Endodermal cell (in vitro differentiated cells): ENCODE measurements at regions not wholly inside any gene's neighbourhood (a gene's known extent, or its start where the extent isn't known, plus 50 kb on each side); places are given as distances from the start of the nearest gene placed in this dataset.

ENCODE experiments used
- DNase-seq: peaks from one replicate; pipeline ENCODE4 v3.0.0-alpha.2; 2017
- H3K27ac ChIP-seq: 2 replicates; pipeline ENCODE4 v1.5.1; 2013; ENCODE audit warnings: mild to moderate bottlenecking, low read depth, low read length, moderate library complexity
- H3K27me3 ChIP-seq: 2 replicates; pipeline ENCODE4 v1.6.1; 2013; ENCODE audit warnings: mild to moderate bottlenecking, low read length, moderate library complexity; ENCODE audit not compliant: insufficient read depth, control insufficient read depth, poor library complexity, severe bottlenecking
- H3K36me3 ChIP-seq: 2 replicates; pipeline ENCODE4 v1.7.0; 2013; ENCODE audit warnings: mild to moderate bottlenecking, low read length, moderate library complexity; ENCODE audit not compliant: control insufficient read depth, insufficient read depth
- H3K4me1 ChIP-seq: one replicate; pipeline ENCODE4 v1.7.0; 2013; ENCODE audit warnings: low read length; ENCODE audit not compliant: control insufficient read depth, insufficient read depth
- H3K4me3 ChIP-seq: 2 replicates; pipeline ENCODE4 v1.5.1; 2013; ENCODE audit warnings: mild to moderate bottlenecking, low read length, moderate library complexity
- H3K9ac ChIP-seq: 2 replicates; pipeline ENCODE4 v1.6.1; 2013; ENCODE audit warnings: mild to moderate bottlenecking, low read length, moderate library complexity; ENCODE audit not compliant: poor library complexity, severe bottlenecking; ENCODE audit errors: extremely low read depth
- H3K9me3 ChIP-seq: 2 replicates; pipeline ENCODE4 v1.6.1; 2013; ENCODE audit warnings: mild to moderate bottlenecking, low read length, moderate library complexity; ENCODE audit not compliant: control insufficient read depth
- H3K27ac Mint-ChIP-seq: 2 replicates; pipeline ENCODE4 v1.8.0; 2020; ENCODE audit warnings: mixed read lengths
- H3K27me3 Mint-ChIP-seq: 2 replicates; pipeline ENCODE4 v1.8.0; 2021; ENCODE audit warnings: mild to moderate bottlenecking, mixed read lengths; ENCODE audit not compliant: insufficient read depth
- H3K36me3 Mint-ChIP-seq: 2 replicates; pipeline ENCODE4 v1.8.0; 2020; ENCODE audit warnings: low read depth, mixed read lengths
- H3K4me1 Mint-ChIP-seq: 2 replicates; pipeline ENCODE4 v1.8.0; 2020; ENCODE audit warnings: mixed read lengths
- H3K4me3 Mint-ChIP-seq: 2 replicates; pipeline ENCODE4 v1.8.0; 2020; ENCODE audit warnings: mild to moderate bottlenecking, moderate library complexity, mixed read lengths
- H3K9me3 Mint-ChIP-seq: 2 replicates; pipeline ENCODE4 v1.8.0; 2020; ENCODE audit warnings: mild to moderate bottlenecking, mixed read lengths
- WGBS, 2 experiments: methylation state at CpG; one replicate each; pipeline versions ENCODE4 v1.1.5 to v1.1.7; 2013; ENCODE audit warnings: missing lambda C conversion rate in 2 of 2, mixed read lengths in 1 of 2; ENCODE audit not compliant: insufficient coverage in 1 of 2, insufficient read length in 1 of 2; 5-methylcytosine and 5-hydroxymethylcytosine counted together
- TF ChIP-seq, protein P1 (sequence below): fragments of 200-600 bp; sonication (generic); conservative IDR thresholded peaks from 2 replicates; pipeline ENCODE4 v1.5.0; 2021; ENCODE audit warnings: antibody characterized with exemption, mild to moderate bottlenecking

DNA sequence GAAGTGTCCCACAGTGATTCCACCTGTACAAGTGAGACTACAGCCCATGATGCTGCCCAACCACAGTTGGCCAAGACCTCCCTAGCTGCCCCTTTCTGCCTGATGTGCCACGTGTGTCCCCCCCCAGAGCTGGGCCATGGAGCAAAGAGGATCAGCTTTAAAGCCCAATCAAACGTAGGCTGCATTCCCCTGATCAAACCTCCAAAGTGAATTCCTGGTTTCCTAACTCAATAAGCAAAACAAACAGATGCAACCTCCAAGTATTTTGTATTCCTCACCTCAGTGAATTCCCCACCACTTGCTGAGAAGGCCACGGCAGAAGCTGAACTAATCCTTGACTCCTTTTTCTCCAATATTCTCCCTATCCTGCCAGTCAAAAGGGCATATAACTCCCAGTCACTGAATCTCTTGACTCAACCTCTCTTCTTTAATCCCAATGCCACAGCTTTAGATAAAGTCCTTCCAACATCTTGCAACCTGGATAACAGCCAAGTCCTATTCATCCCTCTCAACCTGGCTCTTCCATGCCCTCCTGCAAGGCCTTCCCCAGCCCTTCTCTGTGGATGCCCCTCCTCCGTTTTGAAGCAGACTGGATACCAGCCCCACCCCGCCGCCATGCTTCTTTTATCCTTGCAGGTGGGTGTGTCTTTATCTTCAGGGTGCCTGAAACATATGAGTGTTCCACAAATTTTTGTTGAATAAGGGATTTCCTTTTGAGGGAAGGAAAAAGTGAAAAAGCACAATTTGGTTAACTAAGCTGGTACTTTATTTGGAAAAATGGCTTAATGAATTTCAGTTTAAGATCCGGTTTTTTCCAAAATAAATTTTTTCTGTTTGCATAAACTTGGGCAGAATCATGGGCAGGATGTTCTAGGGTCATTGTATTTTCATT is 285.2 kb upstream of the MKLN1 start:
- H3K27ac Mint-ChIP-seq = no peak overlapping the region
- H3K4me1 ChIP-seq = no peaks in the 10 kb centered on the region
- no peak overlapping the region for H3K4me3 Mint-ChIP-seq
- no peaks in the 10 kb centered on the region for H3K36me3 ChIP-seq
- DNase-seq = peak; percentile 63
- H3K9ac ChIP-seq = no peak overlapping the region
- H3K4me3 ChIP-seq = no peak overlapping the region
- H3K4me1 Mint-ChIP-seq = peaks cover 11% of the 10 kb centered on the region
- no peaks in the 10 kb centered on the region for H3K27me3 Mint-ChIP-seq
- H3K27me3 ChIP-seq = no peaks in the 10 kb centered on the region
- H3K27ac ChIP-seq = no peak overlapping the region
- 63 to 75% methylated on average over 5 to 7 of the region's 7 CpGs for WGBS, 2 experiments
- H3K9me3 ChIP-seq = peaks cover 6% of the 10 kb centered on the region
- TF ChIP-seq, protein P1, sequence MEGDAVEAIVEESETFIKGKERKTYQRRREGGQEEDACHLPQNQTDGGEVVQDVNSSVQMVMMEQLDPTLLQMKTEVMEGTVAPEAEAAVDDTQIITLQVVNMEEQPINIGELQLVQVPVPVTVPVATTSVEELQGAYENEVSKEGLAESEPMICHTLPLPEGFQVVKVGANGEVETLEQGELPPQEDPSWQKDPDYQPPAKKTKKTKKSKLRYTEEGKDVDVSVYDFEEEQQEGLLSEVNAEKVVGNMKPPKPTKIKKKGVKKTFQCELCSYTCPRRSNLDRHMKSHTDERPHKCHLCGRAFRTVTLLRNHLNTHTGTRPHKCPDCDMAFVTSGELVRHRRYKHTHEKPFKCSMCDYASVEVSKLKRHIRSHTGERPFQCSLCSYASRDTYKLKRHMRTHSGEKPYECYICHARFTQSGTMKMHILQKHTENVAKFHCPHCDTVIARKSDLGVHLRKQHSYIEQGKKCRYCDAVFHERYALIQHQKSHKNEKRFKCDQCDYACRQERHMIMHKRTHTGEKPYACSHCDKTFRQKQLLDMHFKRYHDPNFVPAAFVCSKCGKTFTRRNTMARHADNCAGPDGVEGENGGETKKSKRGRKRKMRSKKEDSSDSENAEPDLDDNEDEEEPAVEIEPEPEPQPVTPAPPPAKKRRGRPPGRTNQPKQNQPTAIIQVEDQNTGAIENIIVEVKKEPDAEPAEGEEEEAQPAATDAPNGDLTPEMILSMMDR = no peak
- peaks cover 8% of the 10 kb centered on the region for H3K36me3 Mint-ChIP-seq
- peaks cover 9% of the 10 kb centered on the region for H3K9me3 Mint-ChIP-seq

DNA sequence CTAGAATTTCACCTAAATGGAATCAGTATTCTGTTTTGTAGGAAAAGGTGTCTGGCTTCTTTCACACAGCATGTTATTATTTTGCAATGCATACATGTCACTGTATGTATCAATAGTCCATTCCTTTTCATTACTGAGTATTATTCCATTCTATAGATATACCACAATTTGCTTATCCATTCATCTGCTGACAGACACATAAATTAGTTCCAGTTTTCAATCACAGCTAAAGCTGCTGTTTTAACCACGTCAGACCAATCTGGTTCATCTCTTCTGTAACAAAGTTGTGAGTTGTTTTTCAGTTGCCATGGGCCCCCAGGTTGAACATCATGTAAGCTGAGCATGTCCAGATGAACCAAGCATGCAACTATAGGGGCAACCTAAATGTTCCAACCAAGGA is 282.1 kb upstream of the MKLN1 start:
- H3K27me3 Mint-ChIP-seq = no peaks in the 10 kb centered on the region
- H3K27ac Mint-ChIP-seq = no peak overlapping the region
- Histone ChIP-seq H3K9ac (no peak overlapping the region), H3K4me3 (no peak overlapping the region), H3K27me3 (no peaks in the 10 kb centered on the region), H3K4me1 (no peaks in the 10 kb centered on the region), H3K9me3 (peaks cover 6% of the 10 kb centered on the region), H3K36me3 (no peaks in the 10 kb centered on the region), H3K27ac (no peak overlapping the region)
- H3K36me3 Mint-ChIP-seq = peaks cover 10% of the 10 kb centered on the region
- H3K4me3 Mint-ChIP-seq = no peak overlapping the region
- peak; percentile 11 for DNase-seq
- peaks cover 19% of the 10 kb centered on the region for H3K4me1 Mint-ChIP-seq
- WGBS, 2 experiments = 96 to 100% methylated on average over 1 of the region's 1 CpG
- H3K9me3 Mint-ChIP-seq = peaks cover 9% of the 10 kb centered on the region
- TF ChIP-seq, protein P1 = no peak

DNA sequence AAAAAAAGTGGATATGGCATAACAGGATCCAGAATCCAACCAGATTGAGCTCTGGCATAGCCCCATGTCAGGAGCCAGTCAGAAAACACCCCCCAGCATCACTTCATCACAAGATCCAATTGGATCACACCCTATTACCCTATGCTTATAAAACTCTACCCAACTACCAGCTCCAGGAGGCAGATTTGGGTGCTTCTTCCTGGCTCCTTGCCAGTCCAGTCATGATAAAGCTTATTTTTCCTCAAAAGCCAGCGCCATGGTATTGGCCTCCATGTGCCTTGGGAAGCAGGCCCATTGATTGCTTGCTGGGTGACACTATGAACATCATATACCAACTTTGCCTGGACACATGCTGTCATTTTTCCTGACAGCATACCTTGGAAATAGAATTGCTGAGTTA is 281.4 kb upstream of the MKLN1 start:
- H3K9me3 ChIP-seq = peaks cover 6% of the 10 kb centered on the region
- H3K4me1 ChIP-seq = no peaks in the 10 kb centered on the region
- no peak overlapping the region for H3K9ac ChIP-seq
- Mint-ChIP-seq H3K4me1 (peaks cover 18% of the 10 kb centered on the region), H3K27me3 (no peaks in the 10 kb centered on the region), H3K4me3 (no peak overlapping the region), H3K27ac (no peak overlapping the region), H3K9me3 (peaks cover 9% of the 10 kb centered on the region), H3K36me3 (peaks cover 10% of the 10 kb centered on the region)
- no peaks in the 10 kb centered on the region for H3K27me3 ChIP-seq
- H3K4me3 ChIP-seq = no peak overlapping the region
- TF ChIP-seq, protein P1 = no peak
- no peak overlapping the region for H3K27ac ChIP-seq
- WGBS, 2 experiments = 94 to 100% methylated on average over 1 of the region's 1 CpG
- H3K36me3 ChIP-seq = no peaks in the 10 kb centered on the region
- DNase-seq = peak; percentile 11
